Activated T-helper 1 cell treated with anti-CD3 and anti-CD28 coated beads, Interleukin-12 subunit alpha, Interleukin-12 subunit beta, Interleukin-2, Interleukin-4 antibody, amounts not matched to agents 30 ng/mL and 10 ng/mL and 1 ng/mL, durations not matched to agents 14 hours and 24 hours and 36 hours (primary cell): ENCODE measurements at regions not wholly inside any gene's neighbourhood (a gene's known extent, or its start where the extent isn't known, plus 50 kb on each side); places are given as distances from the start of the nearest gene placed in this dataset.
A peak's percentile ranks its signal among the peaks of the same experiment; 100 is the strongest.

Experiments
- DNase-seq: peaks from one replicate; pipeline ENCODE4 v3.0.0; 2021; ENCODE audit warnings: low spot score
- H3K27ac Mint-ChIP-seq: one replicate; pipeline ENCODE4 v1.8.0; 2021; ENCODE audit warnings: mild to moderate bottlenecking, mixed read lengths
- H3K27me3 Mint-ChIP-seq: one replicate; pipeline ENCODE4 v1.8.0; 2022; ENCODE audit warnings: mild to moderate bottlenecking, moderate library complexity, mixed read lengths; ENCODE audit not compliant: insufficient read depth
- H3K36me3 Mint-ChIP-seq: one replicate; pipeline ENCODE4 v1.8.0; 2021; ENCODE audit warnings: low read depth, mixed read lengths
- H3K4me1 Mint-ChIP-seq: one replicate; pipeline ENCODE4 v1.8.0; 2021; ENCODE audit warnings: low read depth, mixed read lengths
- H3K4me3 Mint-ChIP-seq: one replicate; pipeline ENCODE4 v1.8.0; 2021; ENCODE audit warnings: mild to moderate bottlenecking, moderate library complexity, mixed read lengths
- H3K9me3 Mint-ChIP-seq: one replicate; pipeline ENCODE4 v1.8.0; 2021; ENCODE audit warnings: mixed read lengths
- intact Hi-C: fragments of 100-400 bp; cut with micrococcal nuclease; formaldehyde crosslinking; loops from one replicate; pipeline ENCODE4 v1.15.1; 2024

GRCh38 chr10:43857206-43857930 is 208.7 kb upstream of the ZNF32 start:
- Mint-ChIP-seq H3K36me3 (no peaks in the 10 kb centered on the region), H3K27ac (no peak overlapping the region), H3K4me3 (no peak overlapping the region), H3K27me3 (peaks cover 9% of the 10 kb centered on the region), H3K4me1 (no peaks in the 10 kb centered on the region), H3K9me3 (no peaks in the 10 kb centered on the region)
- intact Hi-C loops = no loop called here
- no peak for DNase-seq

- Mint-ChIP-seq H3K9me3 (no peaks in the 10 kb centered on the region), H3K36me3 (no peaks in the 10 kb centered on the region), H3K27me3 (peaks cover 9% of the 10 kb centered on the region), H3K27ac (no peak overlapping the region), H3K4me3 (no peak overlapping the region), H3K4me1 (no peaks in the 10 kb centered on the region)
- no peak for DNase-seq
- intact Hi-C loops = no loop called here
Observed at GRCh38 chr10:43856299-43856698, 207.6 kb upstream of the ZNF32 start.

GRCh38 chr10:43855667-43856210 is 207.1 kb upstream of the ZNF32 start:
- Mint-ChIP-seq H3K27me3 (peaks cover 9% of the 10 kb centered on the region), H3K4me3 (no peak overlapping the region), H3K9me3 (no peaks in the 10 kb centered on the region), H3K36me3 (no peaks in the 10 kb centered on the region), H3K4me1 (no peaks in the 10 kb centered on the region), H3K27ac (no peak overlapping the region)
- intact Hi-C loops = no loop called here
- no peak for DNase-seq

GRCh38 chr10:43854007-43854406 is 205.3 kb upstream of the ZNF32 start:
- no peaks in the 10 kb centered on the region for H3K9me3 Mint-ChIP-seq
- H3K4me3 Mint-ChIP-seq = no peak overlapping the region
- no peak for DNase-seq
- no peaks in the 10 kb centered on the region for H3K4me1 Mint-ChIP-seq
- H3K27ac Mint-ChIP-seq = no peak overlapping the region
- intact Hi-C loops = no loop called here
- no peaks in the 10 kb centered on the region for H3K36me3 Mint-ChIP-seq
- H3K27me3 Mint-ChIP-seq = peaks cover 11% of the 10 kb centered on the region

- Mint-ChIP-seq H3K4me1 (no peaks in the 10 kb centered on the region), H3K27me3 (peaks cover 11% of the 10 kb centered on the region), H3K9me3 (no peaks in the 10 kb centered on the region), H3K4me3 (no peak overlapping the region), H3K36me3 (no peaks in the 10 kb centered on the region), H3K27ac (no peak overlapping the region)
- DNase-seq = no peak
- intact Hi-C loops = no loop called here
Observed at GRCh38 chr10:43853369-43853768, 204.7 kb upstream of the ZNF32 start.

GRCh38 chr10:43852644-43853214 is 204.0 kb upstream of the ZNF32 start:
- Mint-ChIP-seq H3K36me3 (no peaks in the 10 kb centered on the region), H3K27ac (no peak overlapping the region), H3K4me1 (no peaks in the 10 kb centered on the region), H3K9me3 (no peaks in the 10 kb centered on the region), H3K4me3 (no peak overlapping the region), H3K27me3 (peaks cover 8% of the 10 kb centered on the region)
- intact Hi-C loops = no loop called here
- DNase-seq = no peak

- no peaks in the 10 kb centered on the region for H3K36me3 Mint-ChIP-seq
- peaks cover 8% of the 10 kb centered on the region for H3K27me3 Mint-ChIP-seq
- no peak for DNase-seq
- H3K27ac Mint-ChIP-seq = no peak overlapping the region
- H3K4me3 Mint-ChIP-seq = no peak overlapping the region
- intact Hi-C loops = no loop called here
- no peaks in the 10 kb centered on the region for H3K9me3 Mint-ChIP-seq
- H3K4me1 Mint-ChIP-seq = no peaks in the 10 kb centered on the region
Observed at GRCh38 chr10:43852149-43852548, 203.5 kb upstream of the ZNF32 start.

GRCh38 chr10:43851030-43851429 is 202.3 kb upstream of the ZNF32 start:
- peaks cover 8% of the 10 kb centered on the region for H3K4me1 Mint-ChIP-seq
- intact Hi-C loops = no loop called here
- no peaks in the 10 kb centered on the region for H3K36me3 Mint-ChIP-seq
- no peak overlapping the region for H3K27ac Mint-ChIP-seq
- DNase-seq = no peak
- H3K27me3 Mint-ChIP-seq = peaks cover 5% of the 10 kb centered on the region
- no peaks in the 10 kb centered on the region for H3K9me3 Mint-ChIP-seq
- no peak overlapping the region for H3K4me3 Mint-ChIP-seq

GRCh38 chr10:43849551-43849950 is 200.9 kb upstream of the ZNF32 start:
- intact Hi-C loops = no loop called here
- H3K4me3 Mint-ChIP-seq = no peak overlapping the region
- no peaks in the 10 kb centered on the region for H3K9me3 Mint-ChIP-seq
- H3K27ac Mint-ChIP-seq = no peak overlapping the region
- H3K36me3 Mint-ChIP-seq = no peaks in the 10 kb centered on the region
- H3K4me1 Mint-ChIP-seq = peaks cover 8% of the 10 kb centered on the region
- DNase-seq = no peak
- H3K27me3 Mint-ChIP-seq = peaks cover 5% of the 10 kb centered on the region

GRCh38 chr10:43846968-43847367 is 198.3 kb upstream of the ZNF32 start:
- H3K36me3 Mint-ChIP-seq = peaks cover 1% of the 10 kb centered on the region
- intact Hi-C loops = loop anchor here (2.0 kb wide), 1 partner anchor 76 kb away; no protein-coding TSS in a partner anchor
- peaks cover 8% of the 10 kb centered on the region for H3K4me1 Mint-ChIP-seq
- no peaks in the 10 kb centered on the region for H3K9me3 Mint-ChIP-seq
- H3K27ac Mint-ChIP-seq = no peak overlapping the region
- no peak for DNase-seq
- H3K27me3 Mint-ChIP-seq = peaks cover 7% of the 10 kb centered on the region
- no peak overlapping the region for H3K4me3 Mint-ChIP-seq

GRCh38 chr10:43846187-43846680 is 197.6 kb upstream of the ZNF32 start:
- Mint-ChIP-seq H3K27ac (no peak overlapping the region), H3K9me3 (no peaks in the 10 kb centered on the region), H3K4me1 (peaks cover 8% of the 10 kb centered on the region), H3K27me3 (peaks cover 8% of the 10 kb centered on the region), H3K36me3 (peaks cover 1% of the 10 kb centered on the region), H3K4me3 (peak overlapping the region; percentile 37)
- no peak for DNase-seq
- intact Hi-C loops = loop anchor here (2.0 kb wide), 1 partner anchor 77 kb away; no protein-coding TSS in a partner anchor

- H3K27me3 Mint-ChIP-seq = peaks cover 18% of the 10 kb centered on the region
- H3K27ac Mint-ChIP-seq = no peak overlapping the region
- DNase-seq = no peak
- intact Hi-C loops = no loop called here
- H3K9me3 Mint-ChIP-seq = no peaks in the 10 kb centered on the region
- H3K4me1 Mint-ChIP-seq = peaks cover 8% of the 10 kb centered on the region
- H3K4me3 Mint-ChIP-seq = no peak overlapping the region
- H3K36me3 Mint-ChIP-seq = peaks cover 1% of the 10 kb centered on the region
Observed at GRCh38 chr10:43845121-43845520, 196.4 kb upstream of the ZNF32 start.

- no peak overlapping the region for H3K4me3 Mint-ChIP-seq
- peaks cover 1% of the 10 kb centered on the region for H3K36me3 Mint-ChIP-seq
- peaks cover 19% of the 10 kb centered on the region for H3K27me3 Mint-ChIP-seq
- no peak overlapping the region for H3K27ac Mint-ChIP-seq
- intact Hi-C loops = no loop called here
- peaks cover 8% of the 10 kb centered on the region for H3K4me1 Mint-ChIP-seq
- H3K9me3 Mint-ChIP-seq = no peaks in the 10 kb centered on the region
- no peak for DNase-seq
Observed at GRCh38 chr10:43844221-43844620, 195.5 kb upstream of the ZNF32 start.
